ENCODE measurements at regions not wholly inside any gene's neighbourhood (a gene's known extent, or its start where the extent isn't known, plus 50 kb on each side); places are given as distances from the start of the nearest gene placed in this dataset.

DNA sequence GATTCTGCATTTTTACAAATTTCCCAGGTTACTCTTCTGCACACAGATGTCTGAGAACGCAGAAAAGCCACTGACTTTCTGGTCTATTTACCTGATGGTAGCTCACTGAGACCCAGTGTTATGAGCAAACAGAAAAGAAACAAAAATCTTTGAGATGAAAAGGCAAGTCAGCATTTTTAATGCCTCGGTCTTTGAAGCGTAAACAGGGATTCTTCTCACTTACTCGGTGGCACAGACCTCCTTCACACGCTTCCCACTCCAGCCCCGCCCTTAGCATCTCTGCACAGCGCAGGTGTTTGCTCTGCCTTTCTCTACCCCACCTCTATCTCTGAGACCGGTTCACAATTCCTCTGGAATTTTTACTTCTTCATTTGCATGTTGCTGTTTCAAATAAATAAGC, 195.0 kb upstream of the IRX1 start (continued):
- TF ChIP-seq ZNF274 (IDR thresholded peaks at IDR 0.05; ENCODE audit: low read depth, low read length): no peak
- TF ChIP-seq RAD21 (IDR thresholded peaks at IDR 0.05; ENCODE audit: low read depth): no peak
- no peak for TF ChIP-seq EGR1 (IDR thresholded peaks at IDR 0.05; ENCODE audit: low read depth)
- TF ChIP-seq, protein P1, sequence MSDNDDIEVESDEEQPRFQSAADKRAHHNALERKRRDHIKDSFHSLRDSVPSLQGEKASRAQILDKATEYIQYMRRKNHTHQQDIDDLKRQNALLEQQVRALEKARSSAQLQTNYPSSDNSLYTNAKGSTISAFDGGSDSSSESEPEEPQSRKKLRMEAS (IDR thresholded peaks at IDR 0.05): no peak
- TF ChIP-seq FOSL1 (IDR thresholded peaks at IDR 0.05; ENCODE audit: low read depth): no peak
- no peak for TF ChIP-seq EZH2phosphoT487 (IDR thresholded peaks at IDR 0.05; ENCODE audit: borderline replicate concordance)

DNA sequence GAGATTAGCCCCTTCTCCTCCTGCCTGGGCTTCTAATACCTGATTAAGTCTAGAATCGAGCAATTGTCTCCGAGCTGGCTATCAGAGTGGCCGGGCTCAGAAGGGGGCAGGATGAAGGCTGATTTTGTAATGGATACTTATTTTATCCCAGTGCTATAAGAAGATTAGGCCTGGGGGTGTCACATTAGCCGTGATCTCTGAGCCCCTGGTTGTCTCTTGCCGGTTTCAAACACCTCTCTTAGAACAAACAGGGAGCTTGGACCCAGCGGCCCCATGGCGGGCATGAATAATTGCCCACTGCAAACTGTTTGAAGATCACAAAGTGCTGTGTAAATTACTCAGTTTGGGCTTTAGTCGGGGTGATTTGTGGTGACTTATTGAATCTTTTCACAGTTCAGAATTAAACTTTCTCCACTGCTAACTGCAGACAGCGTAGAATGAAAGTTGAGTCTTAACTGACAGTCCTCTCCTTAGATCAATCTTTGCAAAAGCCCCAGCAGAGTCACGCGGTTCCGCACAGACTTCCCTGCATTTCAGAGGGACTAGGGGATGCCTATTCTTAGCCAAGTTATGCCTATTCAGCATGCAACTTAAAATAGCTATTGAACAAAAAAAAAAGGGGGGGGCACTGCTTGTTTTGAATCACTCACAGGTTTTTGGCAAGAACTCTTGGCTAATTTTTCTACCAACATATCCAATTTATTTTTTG, 200.6 kb upstream of the IRX1 start:
- ChIA-PET POLR2A (no interaction called here), RAD21 (ENCODE audit: low non-redundant PET in 1 of 2, low total read pairs in 2 of 2, uncharacterized antibody in 2 of 2, unreplicated experiment in 2 of 2) (interaction anchor here in 1 of 2 experiments (0.7 kb wide), 1 partner anchor 170 kb away, joined by 4 read pairs; no protein-coding TSS in a partner anchor), CTCF (no interaction called here)
- H3K27me3 ChIP-seq (ENCODE audit: insufficient read depth, low read length): no peaks in the 10 kb centered on the region
- H3K79me2 ChIP-seq (ENCODE audit: insufficient read depth, low read length): no peaks in the 10 kb centered on the region
- BruUV-seq (replicated peaks): no TSS peak
- no peaks in the 10 kb centered on the region for H4K20me1 ChIP-seq (ENCODE audit: insufficient read depth)
- no peaks in the 10 kb centered on the region for H3K4me1 ChIP-seq (ENCODE audit: control insufficient read depth in 1 of 2, insufficient read depth in 2 of 2, low read length in 2 of 2)
- H3K9me3 ChIP-seq (ENCODE audit: control insufficient read depth in 1 of 2, insufficient read depth in 1 of 2, low read depth in 1 of 2, low read length in 2 of 2): peaks cover 4 to 7% of the 10 kb centered on the region in 2 experiments; a peak in 2 of 4 replicates
- H3K36me3 ChIP-seq (ENCODE audit: control insufficient read depth in 1 of 2, insufficient read depth in 2 of 2, low read length in 2 of 2): no peaks in the 10 kb centered on the region
- TF ChIP-seq CEBPB (IDR thresholded peaks at IDR 0.05; ENCODE audit: low read depth) (no peak), TCF7L2 (IDR thresholded peaks at IDR 0.05; ENCODE audit: borderline replicate concordance, extremely low read depth, insufficient read depth, insufficient read length) (no peak), ELF1 (IDR thresholded peaks at IDR 0.05; ENCODE audit: borderline replicate concordance, low read depth) (no peak), EZH2 (IDR thresholded peaks at IDR 0.05) (no peak), SIN3A (IDR thresholded peaks at IDR 0.05; ENCODE audit: low read depth) (no peak)
- no peak for DNase-seq (ENCODE audit: low read depth, low spot score)
- H2AFZ ChIP-seq (ENCODE audit: low read depth, low read length, poor library complexity, severe bottlenecking): no peak overlapping the region
- no peak for ATAC-seq
- H3K27ac ChIP-seq (ENCODE audit: low read depth, low read length): no peak overlapping the region
- H3K4me2 ChIP-seq (ENCODE audit: low read length): no peak overlapping the region
- H3K9me2 ChIP-seq (ENCODE audit: insufficient read depth): no peaks in the 10 kb centered on the region
- no peak overlapping the region for H3K4me3 ChIP-seq (replicated peaks in 1 of 2; ENCODE audit: low read depth in 1 of 2, low read length in 2 of 2)
- intact Hi-C loops (cut with micrococcal nuclease): no loop called here
- H3K9ac ChIP-seq (ENCODE audit: low read length): no peak overlapping the region
